H9 (cell line): ENCODE measurements at regions not wholly inside any gene's neighbourhood (a gene's known extent, or its start where the extent isn't known, plus 50 kb on each side); places are given as distances from the start of the nearest gene placed in this dataset.

Experiments
- DNase-seq: peaks from one replicate; pipeline ENCODE4 v3.0.0-alpha.2; 2017
- H2AFZ ChIP-seq: one replicate; pipeline ENCODE4 v1.6.1; 2013; ENCODE audit warnings: mild to moderate bottlenecking, low read length, control low read depth, moderate library complexity
- H2AK5ac ChIP-seq: 2 replicates; pipeline ENCODE4 v1.6.1; 2013; ENCODE audit warnings: low read length, control low read depth, mixed read lengths; ENCODE audit not compliant: insufficient read length
- H2BK120ac ChIP-seq: one replicate; pipeline ENCODE4 v1.6.1; 2013; ENCODE audit warnings: low read depth, mild to moderate bottlenecking, low read length, control low read depth, inconsistent platforms; ENCODE audit not compliant: poor library complexity, severe bottlenecking
- H2BK12ac ChIP-seq: 2 replicates; pipeline ENCODE4 v1.6.1; 2013; ENCODE audit warnings: low read length, control low read depth, mixed read lengths, low read depth; ENCODE audit not compliant: insufficient read length
- H2BK15ac ChIP-seq: 2 replicates; pipeline ENCODE4 v1.6.1; 2013; ENCODE audit warnings: low read depth, low read length, control low read depth
- H2BK20ac ChIP-seq: one replicate; pipeline ENCODE4 v1.6.1; 2013; ENCODE audit warnings: low read depth, mild to moderate bottlenecking, low read length, control low read depth, inconsistent platforms; ENCODE audit not compliant: poor library complexity, severe bottlenecking
- H2BK5ac ChIP-seq: 2 replicates; pipeline ENCODE4 v1.6.1; 2013; ENCODE audit warnings: low read length, control low read depth, mixed read lengths; ENCODE audit not compliant: insufficient read length
- H3K14ac ChIP-seq: 2 replicates; pipeline ENCODE4 v1.6.1; 2013; ENCODE audit warnings: low read length, control low read depth; ENCODE audit not compliant: insufficient read depth
- H3K18ac ChIP-seq: 2 replicates; pipeline ENCODE4 v1.6.1; 2013; ENCODE audit warnings: low read depth, mild to moderate bottlenecking, mixed read lengths, low read length, control low read depth; ENCODE audit not compliant: insufficient read length
- H3K23ac ChIP-seq: 2 replicates; pipeline ENCODE4 v1.6.1; 2013; ENCODE audit warnings: low read length, control low read depth, mixed read lengths, low read depth; ENCODE audit not compliant: insufficient read length
- H3K23me2 ChIP-seq: 2 replicates; pipeline ENCODE4 v1.6.1; 2013; ENCODE audit warnings: low read depth, mild to moderate bottlenecking, mixed read lengths, low read length, control low read depth; ENCODE audit not compliant: insufficient read length, poor library complexity, severe bottlenecking
- H3K27ac ChIP-seq: 2 replicates; pipeline ENCODE4 v1.5.1; 2013; ENCODE audit warnings: low read length, control low read depth, mixed read lengths, low read depth; ENCODE audit not compliant: insufficient read length
- H3K27me3 ChIP-seq: 2 replicates; pipeline ENCODE4 v1.6.1; 2013; ENCODE audit warnings: low read length, control low read depth, inconsistent platforms; ENCODE audit not compliant: insufficient read depth
- H3K4ac ChIP-seq: 2 replicates; pipeline ENCODE4 v1.6.1; 2013; ENCODE audit warnings: low read depth, mild to moderate bottlenecking, control low read depth, inconsistent platforms, low read length, moderate library complexity
- H3K4me1 ChIP-seq: 2 replicates; pipeline ENCODE4 v1.6.1; 2013; ENCODE audit warnings: low read length, control low read depth, inconsistent platforms; ENCODE audit not compliant: insufficient read depth
- H3K4me2 ChIP-seq: 2 replicates; pipeline ENCODE4 v1.6.1; 2013; ENCODE audit warnings: low read length, control low read depth, mixed read lengths; ENCODE audit not compliant: insufficient read length, insufficient read depth
- H3K56ac ChIP-seq: 2 replicates; pipeline ENCODE4 v1.6.1; 2013; ENCODE audit warnings: low read depth, mild to moderate bottlenecking, mixed read lengths, low read length, control low read depth; ENCODE audit not compliant: insufficient read length
- H3K79me1 ChIP-seq: 2 replicates; pipeline ENCODE4 v1.6.1; 2013; ENCODE audit warnings: low read depth, mild to moderate bottlenecking, moderate library complexity, low read length, control low read depth, inconsistent platforms; ENCODE audit not compliant: insufficient read depth, poor library complexity, severe bottlenecking
- H3K79me2 ChIP-seq: 2 replicates; pipeline ENCODE4 v1.6.1; 2013; ENCODE audit warnings: low read length, control low read depth, inconsistent platforms; ENCODE audit not compliant: insufficient read depth
- H3K9ac ChIP-seq: 2 replicates; pipeline ENCODE4 v1.6.1; 2013; ENCODE audit warnings: low read length, control low read depth, mixed read lengths; ENCODE audit not compliant: insufficient read length; ENCODE audit errors: extremely low read depth
- H3K9me3 ChIP-seq: one replicate; pipeline ENCODE4 v1.6.1; 2013; ENCODE audit warnings: low read depth, low read length, inconsistent platforms; ENCODE audit not compliant: control insufficient read depth
- H3T11ph ChIP-seq: one replicate; pipeline ENCODE4 v1.6.1; 2013; ENCODE audit warnings: mild to moderate bottlenecking, low read length, control low read depth, inconsistent platforms
- H4K20me1 ChIP-seq: one replicate; pipeline ENCODE4 v1.6.1; 2013; ENCODE audit not compliant: control insufficient read depth, insufficient read length, insufficient read depth
- H4K5ac ChIP-seq: 2 replicates; pipeline ENCODE4 v1.6.1; 2013; ENCODE audit warnings: low read depth, mild to moderate bottlenecking, mixed read lengths, low read length, control low read depth; ENCODE audit not compliant: insufficient read length
- H4K8ac ChIP-seq: replicated peaks from 2 replicates; pipeline ENCODE4 v1.6.1; 2013; ENCODE audit warnings: low read length, control low read depth, mixed read lengths, low read depth; ENCODE audit not compliant: insufficient read length
- H4K91ac ChIP-seq: 2 replicates; pipeline ENCODE4 v1.6.1; 2013; ENCODE audit warnings: low read depth, mild to moderate bottlenecking, moderate library complexity, mixed read lengths, low read length, control low read depth; ENCODE audit not compliant: insufficient read length
- H3K27ac Mint-ChIP-seq, 3 experiments: 2 replicates in 2 of 3; 3 replicates in 1 of 3; pipeline ENCODE4 v1.8.0; 2020 to 2021; ENCODE audit warnings: mixed read lengths in 3 of 3, mild to moderate bottlenecking in 1 of 3, moderate library complexity in 1 of 3
- H3K27me3 Mint-ChIP-seq: 2 replicates; pipeline ENCODE4 v1.8.0; 2021; ENCODE audit warnings: low read depth, mild to moderate bottlenecking, moderate library complexity, mixed read lengths
- H3K36me3 Mint-ChIP-seq, 3 experiments: 2 replicates in 2 of 3; 3 replicates in 1 of 3; pipeline ENCODE4 v1.8.0; 2020 to 2021; ENCODE audit warnings: low read depth in 3 of 3, mixed read lengths in 3 of 3; ENCODE audit not compliant: insufficient read depth in 1 of 3
- H3K4me1 Mint-ChIP-seq, 2 experiments: 2 replicates each; pipeline ENCODE4 v1.8.0; 2020; ENCODE audit warnings: mixed read lengths in 2 of 2
- H3K4me3 Mint-ChIP-seq, 2 experiments: 2 replicates in 1 of 2; 3 replicates in 1 of 2; pipeline ENCODE4 v1.8.0; 2020 to 2021; ENCODE audit warnings: mild to moderate bottlenecking in 2 of 2, mixed read lengths in 2 of 2, moderate library complexity in 1 of 2
- H3K9me3 Mint-ChIP-seq, 2 experiments: 2 replicates in 1 of 2; 3 replicates in 1 of 2; pipeline ENCODE4 v1.8.0; 2020; ENCODE audit warnings: mild to moderate bottlenecking in 2 of 2, mixed read lengths in 2 of 2, moderate library complexity in 1 of 2
- WGBS: extraction: QIAGEN DNeasy Blood & Tissue Kit; methylation state at CpG from one replicate; pipeline ENCODE4 v1.1.7; 2013; ENCODE audit warnings: missing lambda C conversion rate, low lambda C conversion rate, mixed read lengths; ENCODE audit not compliant: insufficient read length; ENCODE audit errors: extremely low coverage; 5-methylcytosine and 5-hydroxymethylcytosine counted together
- TF ChIP-seq, protein P1 (sequence below): fragments of 200-600 bp; sonication (generic); conservative IDR thresholded peaks from 3 replicates; pipeline ENCODE4 v1.8.0; 2021; ENCODE audit warnings: antibody characterized with exemption, mild to moderate bottlenecking

DNA sequence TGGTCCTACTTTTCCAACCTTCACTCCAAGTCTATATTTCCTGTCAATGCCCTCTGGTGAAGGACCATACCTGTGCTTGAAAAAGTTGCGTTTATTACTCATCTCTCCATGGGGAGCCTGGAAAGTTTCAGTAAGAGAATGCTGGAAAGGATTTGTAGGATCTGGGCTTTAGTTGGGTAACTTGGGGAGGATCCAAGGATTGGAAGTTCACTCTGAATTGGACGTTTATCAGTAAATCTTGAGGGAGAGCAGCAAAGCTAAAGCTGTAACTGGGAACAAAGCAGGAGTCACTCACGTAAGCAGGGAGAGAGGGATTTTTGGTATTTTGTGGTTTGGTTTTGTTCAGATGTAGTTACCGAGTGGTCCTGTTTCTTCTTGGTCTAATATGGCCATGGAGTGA is 51.4 kb upstream of the NPVF start:
- Mint-ChIP-seq H3K4me1 (no peaks in the 10 kb centered on the region), H3K36me3 (no peaks in the 10 kb centered on the region), H3K4me3 (no peak overlapping the region), H3K27ac (no peak overlapping the region), H3K27me3 (no peaks in the 10 kb centered on the region; the same call in 1 of the 2 replicates), H3K9me3 (no peaks in the 10 kb centered on the region)
- Histone ChIP-seq H4K5ac (no peak overlapping the region), H3K9me3 (no peaks in the 10 kb centered on the region), H3K79me1 (no peaks in the 10 kb centered on the region), H2AFZ (no peak overlapping the region), H2BK20ac (no peak overlapping the region), H3K23me2 (no peaks in the 10 kb centered on the region), H3K27me3 (no peaks in the 10 kb centered on the region), H2BK120ac (no peak overlapping the region), H4K20me1 (no peaks in the 10 kb centered on the region), H3K4ac (no peak overlapping the region), H2AK5ac (no peak overlapping the region), H3K9ac (no peak overlapping the region), H3K27ac (no peak overlapping the region), H3K4me1 (no peaks in the 10 kb centered on the region), H3T11ph (no peak overlapping the region), H3K14ac (no peak overlapping the region), H2BK15ac (no peak overlapping the region), H4K8ac (no peak overlapping the region), H3K18ac (no peak overlapping the region), H3K23ac (no peak overlapping the region), H3K56ac (no peak overlapping the region), H3K4me2 (no peak overlapping the region), H4K91ac (no peak overlapping the region), H3K79me2 (no peaks in the 10 kb centered on the region), H2BK5ac (no peak overlapping the region), H2BK12ac (no peak overlapping the region)
- TF ChIP-seq, protein P1, sequence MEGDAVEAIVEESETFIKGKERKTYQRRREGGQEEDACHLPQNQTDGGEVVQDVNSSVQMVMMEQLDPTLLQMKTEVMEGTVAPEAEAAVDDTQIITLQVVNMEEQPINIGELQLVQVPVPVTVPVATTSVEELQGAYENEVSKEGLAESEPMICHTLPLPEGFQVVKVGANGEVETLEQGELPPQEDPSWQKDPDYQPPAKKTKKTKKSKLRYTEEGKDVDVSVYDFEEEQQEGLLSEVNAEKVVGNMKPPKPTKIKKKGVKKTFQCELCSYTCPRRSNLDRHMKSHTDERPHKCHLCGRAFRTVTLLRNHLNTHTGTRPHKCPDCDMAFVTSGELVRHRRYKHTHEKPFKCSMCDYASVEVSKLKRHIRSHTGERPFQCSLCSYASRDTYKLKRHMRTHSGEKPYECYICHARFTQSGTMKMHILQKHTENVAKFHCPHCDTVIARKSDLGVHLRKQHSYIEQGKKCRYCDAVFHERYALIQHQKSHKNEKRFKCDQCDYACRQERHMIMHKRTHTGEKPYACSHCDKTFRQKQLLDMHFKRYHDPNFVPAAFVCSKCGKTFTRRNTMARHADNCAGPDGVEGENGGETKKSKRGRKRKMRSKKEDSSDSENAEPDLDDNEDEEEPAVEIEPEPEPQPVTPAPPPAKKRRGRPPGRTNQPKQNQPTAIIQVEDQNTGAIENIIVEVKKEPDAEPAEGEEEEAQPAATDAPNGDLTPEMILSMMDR: no peak
- WGBS: no CpG with 5 or more reads among the region's 4 CpGs
- DNase-seq: no peak
